RWPE2 (cell line): ENCODE measurements at regions not wholly inside any gene's neighbourhood (a gene's known extent, or its start where the extent isn't known, plus 50 kb on each side); places are given as distances from the start of the nearest gene placed in this dataset.
"Not testable (repeated sequence)": the region's sequence is repeated elsewhere in the genome, so short reads cannot be mapped to it uniquely, and the experiment has no call there.

ENCODE experiments used
- ATAC-seq: fragments of 200-7000 bp; cut with Tn5 transposase; 3 replicates; pipeline ENCODE4 v1.9.1; 2021; ENCODE audit warnings: low read depth
- DNase-seq: peaks from one replicate; pipeline ENCODE4 v3.0.0-alpha.2; 2020; ENCODE audit warnings: low spot score
- H3K27ac ChIP-seq: fragments of 450-650 bp; 2 replicates; pipeline ENCODE4 v1.5.1; 2017; ENCODE audit warnings: mild to moderate bottlenecking; ENCODE audit not compliant: poor library complexity, severe bottlenecking
- H3K27me3 ChIP-seq: fragments of 250-450 bp; sonication (Bioruptor Pico); 2 replicates; pipeline ENCODE4 v1.5.1; 2021; ENCODE audit warnings: mild to moderate bottlenecking, moderate library complexity; ENCODE audit not compliant: insufficient read depth, poor library complexity, severe bottlenecking
- H3K36me3 ChIP-seq: fragments of 250-450 bp; sonication (Bioruptor Pico); 2 replicates; pipeline ENCODE4 v1.5.1; 2020; ENCODE audit warnings: low read depth, mild to moderate bottlenecking, moderate library complexity
- H3K4me1 ChIP-seq: fragments of 250-450 bp; sonication (Bioruptor Pico); 2 replicates; pipeline ENCODE4 v1.5.1; 2021; ENCODE audit warnings: mild to moderate bottlenecking, moderate library complexity; ENCODE audit not compliant: insufficient read depth, poor library complexity, severe bottlenecking
- H3K4me3 ChIP-seq: fragments of 250-450 bp; sonication (Bioruptor Pico); 2 replicates; pipeline ENCODE4 v1.5.1; 2021; ENCODE audit warnings: mild to moderate bottlenecking, moderate library complexity; ENCODE audit not compliant: severe bottlenecking
- H3K9me3 ChIP-seq: fragments of 250-450 bp; sonication (Bioruptor Pico); 2 replicates; pipeline ENCODE4 v1.5.1; 2021; ENCODE audit warnings: mild to moderate bottlenecking, moderate library complexity; ENCODE audit not compliant: severe bottlenecking
- TF ChIP-seq, protein P1 (sequence below): fragments of 450-650 bp; IDR thresholded peaks from one replicate; pipeline ENCODE4 v1.5.1; 2017; ENCODE audit warnings: mild to moderate bottlenecking, moderate library complexity; ENCODE audit not compliant: poor library complexity, severe bottlenecking

DNA sequence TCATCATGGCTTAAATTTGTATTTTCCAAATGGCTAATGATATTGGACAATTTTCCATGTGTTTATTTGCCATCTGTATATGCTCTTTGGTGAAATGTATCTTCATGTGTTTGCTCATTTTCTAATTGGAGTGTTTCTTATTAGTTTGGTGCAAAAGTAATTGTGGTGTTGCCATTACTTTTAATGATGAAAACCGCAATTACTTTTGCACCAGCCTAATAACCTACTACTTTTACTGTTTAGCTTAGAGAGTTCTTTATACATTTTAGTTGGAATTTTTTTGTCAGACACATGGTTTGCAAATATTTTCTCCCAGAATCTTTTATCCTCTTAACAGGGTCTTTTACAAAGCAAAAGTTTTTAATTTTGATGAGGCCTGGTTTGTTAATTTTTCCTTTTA, 141.0 kb upstream of the AGTR1 start:
- H3K4me1 ChIP-seq, result no peaks in the 10 kb centered on the region
- no peaks in the 10 kb centered on the region for H3K9me3 ChIP-seq
- TF ChIP-seq, protein P1, sequence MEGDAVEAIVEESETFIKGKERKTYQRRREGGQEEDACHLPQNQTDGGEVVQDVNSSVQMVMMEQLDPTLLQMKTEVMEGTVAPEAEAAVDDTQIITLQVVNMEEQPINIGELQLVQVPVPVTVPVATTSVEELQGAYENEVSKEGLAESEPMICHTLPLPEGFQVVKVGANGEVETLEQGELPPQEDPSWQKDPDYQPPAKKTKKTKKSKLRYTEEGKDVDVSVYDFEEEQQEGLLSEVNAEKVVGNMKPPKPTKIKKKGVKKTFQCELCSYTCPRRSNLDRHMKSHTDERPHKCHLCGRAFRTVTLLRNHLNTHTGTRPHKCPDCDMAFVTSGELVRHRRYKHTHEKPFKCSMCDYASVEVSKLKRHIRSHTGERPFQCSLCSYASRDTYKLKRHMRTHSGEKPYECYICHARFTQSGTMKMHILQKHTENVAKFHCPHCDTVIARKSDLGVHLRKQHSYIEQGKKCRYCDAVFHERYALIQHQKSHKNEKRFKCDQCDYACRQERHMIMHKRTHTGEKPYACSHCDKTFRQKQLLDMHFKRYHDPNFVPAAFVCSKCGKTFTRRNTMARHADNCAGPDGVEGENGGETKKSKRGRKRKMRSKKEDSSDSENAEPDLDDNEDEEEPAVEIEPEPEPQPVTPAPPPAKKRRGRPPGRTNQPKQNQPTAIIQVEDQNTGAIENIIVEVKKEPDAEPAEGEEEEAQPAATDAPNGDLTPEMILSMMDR, result no peak
- no peaks in the 10 kb centered on the region for H3K27me3 ChIP-seq
- H3K36me3 ChIP-seq, result no peaks in the 10 kb centered on the region
- DNase-seq, result no peak
- no peak overlapping the region for H3K27ac ChIP-seq
- no peak overlapping the region for H3K4me3 ChIP-seq
- no peak for ATAC-seq

GRCh38 chr3:148577579-148577978, 120.1 kb upstream of the AGTR1 start:
- not testable (repeated sequence) for H3K27ac ChIP-seq, DNase-seq, H3K4me1 ChIP-seq, H3K4me3 ChIP-seq, ATAC-seq, H3K36me3 ChIP-seq, H3K27me3 ChIP-seq, H3K9me3 ChIP-seq

GRCh38 chr3:148582126-148582525, 115.6 kb upstream of the AGTR1 start:
- TF ChIP-seq, protein P1, result no peak
- no peak for ATAC-seq
- no peaks in the 10 kb centered on the region for H3K36me3 ChIP-seq
- no peaks in the 10 kb centered on the region for H3K4me1 ChIP-seq
- DNase-seq, result no peak
- H3K9me3 ChIP-seq, result no peaks in the 10 kb centered on the region
- H3K27ac ChIP-seq, result no peak overlapping the region
- H3K4me3 ChIP-seq, result no peak overlapping the region
- H3K27me3 ChIP-seq, result no peaks in the 10 kb centered on the region

GRCh38 chr3:148583793-148584192, 113.9 kb upstream of the AGTR1 start:
- H3K27me3 ChIP-seq, result no peaks in the 10 kb centered on the region
- TF ChIP-seq, protein P1, result no peak
- H3K4me1 ChIP-seq, result no peaks in the 10 kb centered on the region
- H3K4me3 ChIP-seq, result no peak overlapping the region
- ATAC-seq, result no peak
- H3K9me3 ChIP-seq, result no peaks in the 10 kb centered on the region
- H3K27ac ChIP-seq, result no peak overlapping the region
- H3K36me3 ChIP-seq, result no peaks in the 10 kb centered on the region
- DNase-seq, result no peak

DNA sequence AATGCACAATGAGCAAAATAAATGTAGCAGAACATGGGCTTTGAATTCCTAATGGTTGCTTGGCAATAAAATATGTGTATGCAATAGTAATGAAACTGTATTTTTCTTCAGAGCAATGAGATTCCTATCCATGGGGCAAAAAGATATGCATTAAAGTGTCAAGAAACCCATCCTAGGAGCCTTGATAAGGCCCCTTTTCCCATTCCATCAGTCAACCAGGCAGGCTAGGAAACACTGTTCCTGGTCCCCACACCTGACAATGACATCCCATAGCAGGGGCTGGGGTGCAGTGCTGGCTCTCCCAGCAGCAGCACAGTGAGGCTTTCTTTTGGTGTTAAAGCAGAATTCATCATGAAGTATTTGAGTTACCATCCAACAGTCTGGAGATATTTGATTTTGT, 113.3 kb upstream of the AGTR1 start:
- no peaks in the 10 kb centered on the region for H3K9me3 ChIP-seq
- H3K4me1 ChIP-seq, result no peaks in the 10 kb centered on the region
- ATAC-seq (no peak), DNase-seq (no peak)
- no peak overlapping the region for H3K4me3 ChIP-seq
- no peaks in the 10 kb centered on the region for H3K27me3 ChIP-seq
- H3K36me3 ChIP-seq, result no peaks in the 10 kb centered on the region
- no peak overlapping the region for H3K27ac ChIP-seq
- TF ChIP-seq, protein P1, result no peak
